ENCODE measurements at regions not wholly inside any gene's neighbourhood (a gene's known extent, or its start where the extent isn't known, plus 50 kb on each side); places are given as distances from the start of the nearest gene placed in this dataset.

- TF ChIP-seq YY1 (IDR thresholded peaks at IDR 0.05; ENCODE audit: extremely low read depth, insufficient replicate concordance, low read depth, low read length) (no peak), MAX (IDR thresholded peaks at IDR 0.05) (no peak), SP1 (IDR thresholded peaks at IDR 0.05; ENCODE audit: low read depth) (no peak), CEBPB (IDR thresholded peaks at IDR 0.05; ENCODE audit: low read depth) (no peak), TCF7L2 (IDR thresholded peaks at IDR 0.05; ENCODE audit: borderline replicate concordance, extremely low read depth, insufficient read depth, insufficient read length) (no peak), POLR2A (IDR thresholded peaks at IDR 0.05; ENCODE audit: borderline replicate concordance, extremely low read depth, insufficient read depth, insufficient read length) (no peak)
Measured at GRCh38 chr11:27244900-27245299, 118.1 kb downstream of the CCDC34 start (continued).

- Histone ChIP-seq H3K36me3 (ENCODE audit: control insufficient read depth in 1 of 2, insufficient read depth in 2 of 2, low read length in 2 of 2) (no peaks in the 10 kb centered on the region), H3K79me2 (ENCODE audit: insufficient read depth, low read length) (no peaks in the 10 kb centered on the region), H3K9ac (ENCODE audit: low read length) (no peak overlapping the region), H3K4me3 (replicated peaks in 1 of 2; ENCODE audit: low read depth in 1 of 2, low read length in 2 of 2) (no peak overlapping the region), H3K9me2 (ENCODE audit: insufficient read depth) (no peaks in the 10 kb centered on the region), H3K4me2 (ENCODE audit: low read length) (no peak overlapping the region), H3K4me1 (ENCODE audit: control insufficient read depth in 1 of 2, insufficient read depth in 2 of 2, low read length in 2 of 2) (no peaks in the 10 kb centered on the region), H3K9me3 (ENCODE audit: control insufficient read depth in 1 of 2, insufficient read depth in 1 of 2, low read depth in 1 of 2, low read length in 2 of 2) (no peaks in the 10 kb centered on the region), H4K20me1 (ENCODE audit: insufficient read depth) (no peaks in the 10 kb centered on the region), H3K27ac (ENCODE audit: low read depth, low read length) (no peak overlapping the region), H3K27me3 (ENCODE audit: insufficient read depth, low read length) (no peaks in the 10 kb centered on the region), H2AFZ (ENCODE audit: low read depth, low read length, poor library complexity, severe bottlenecking) (no peak overlapping the region)
- ChIA-PET RAD21 (ENCODE audit: low non-redundant PET in 1 of 2, low total read pairs in 2 of 2, uncharacterized antibody in 2 of 2, unreplicated experiment in 2 of 2) (no interaction called here), POLR2A (no interaction called here), CTCF (interaction anchor here (1.5 kb wide), 1 partner anchor 59 kb away, joined by 4 read pairs; no protein-coding TSS in a partner anchor)
- DNase-seq (ENCODE audit: low read depth, low spot score) (no peak), ATAC-seq (no peak)
- TF ChIP-seq YY1 (IDR thresholded peaks at IDR 0.05; ENCODE audit: extremely low read depth, insufficient replicate concordance, low read depth, low read length) (no peak), RAD21 (IDR thresholded peaks at IDR 0.05; ENCODE audit: low read depth) (no peak), CEBPB (IDR thresholded peaks at IDR 0.05; ENCODE audit: low read depth) (no peak), JUND (IDR thresholded peaks at IDR 0.05) (no peak), SRF (IDR thresholded peaks at IDR 0.05; ENCODE audit: low read depth) (no peak), CBX3 (IDR thresholded peaks at IDR 0.05; ENCODE audit: low read depth) (no peak), FOSL1 (IDR thresholded peaks at IDR 0.05; ENCODE audit: low read depth) (no peak), EZH2phosphoT487 (IDR thresholded peaks at IDR 0.05; ENCODE audit: borderline replicate concordance) (no peak), ATF3 (IDR thresholded peaks at IDR 0.05) (no peak), POLR2AphosphoS5 (IDR thresholded peaks at IDR 0.05; ENCODE audit: low read depth, low read length) (no peak), EZH2 (IDR thresholded peaks at IDR 0.05) (no peak), TCF7L2 (IDR thresholded peaks at IDR 0.05; ENCODE audit: borderline replicate concordance, extremely low read depth, insufficient read depth, insufficient read length) (no peak), MAX (IDR thresholded peaks at IDR 0.05) (no peak), ELF1 (IDR thresholded peaks at IDR 0.05; ENCODE audit: borderline replicate concordance, low read depth) (no peak), SIN3A (IDR thresholded peaks at IDR 0.05; ENCODE audit: low read depth) (no peak), REST (IDR thresholded peaks at IDR 0.05; ENCODE audit: low read depth) (no peak)
- intact Hi-C loops (cut with micrococcal nuclease), result no loop called here
- no TSS peak for BruUV-seq (replicated peaks)
Measured at GRCh38 chr11:27242591-27242990, 120.4 kb downstream of the CCDC34 start.

All from HCT116 (cell line).